GM19351 (cell line): ENCODE measurements at regions not wholly inside any gene's neighbourhood (a gene's known extent, or its start where the extent isn't known, plus 50 kb on each side); places are given as distances from the start of the nearest gene placed in this dataset.

Source experiments
- ATAC-seq: cut with Tn5 transposase; IDR thresholded peaks from one replicate; pipeline ENCODE4 v1.9.1; 2021; ENCODE audit warnings: mild to moderate bottlenecking, moderate library complexity; ENCODE audit not compliant: unreplicated experiment

DNA sequence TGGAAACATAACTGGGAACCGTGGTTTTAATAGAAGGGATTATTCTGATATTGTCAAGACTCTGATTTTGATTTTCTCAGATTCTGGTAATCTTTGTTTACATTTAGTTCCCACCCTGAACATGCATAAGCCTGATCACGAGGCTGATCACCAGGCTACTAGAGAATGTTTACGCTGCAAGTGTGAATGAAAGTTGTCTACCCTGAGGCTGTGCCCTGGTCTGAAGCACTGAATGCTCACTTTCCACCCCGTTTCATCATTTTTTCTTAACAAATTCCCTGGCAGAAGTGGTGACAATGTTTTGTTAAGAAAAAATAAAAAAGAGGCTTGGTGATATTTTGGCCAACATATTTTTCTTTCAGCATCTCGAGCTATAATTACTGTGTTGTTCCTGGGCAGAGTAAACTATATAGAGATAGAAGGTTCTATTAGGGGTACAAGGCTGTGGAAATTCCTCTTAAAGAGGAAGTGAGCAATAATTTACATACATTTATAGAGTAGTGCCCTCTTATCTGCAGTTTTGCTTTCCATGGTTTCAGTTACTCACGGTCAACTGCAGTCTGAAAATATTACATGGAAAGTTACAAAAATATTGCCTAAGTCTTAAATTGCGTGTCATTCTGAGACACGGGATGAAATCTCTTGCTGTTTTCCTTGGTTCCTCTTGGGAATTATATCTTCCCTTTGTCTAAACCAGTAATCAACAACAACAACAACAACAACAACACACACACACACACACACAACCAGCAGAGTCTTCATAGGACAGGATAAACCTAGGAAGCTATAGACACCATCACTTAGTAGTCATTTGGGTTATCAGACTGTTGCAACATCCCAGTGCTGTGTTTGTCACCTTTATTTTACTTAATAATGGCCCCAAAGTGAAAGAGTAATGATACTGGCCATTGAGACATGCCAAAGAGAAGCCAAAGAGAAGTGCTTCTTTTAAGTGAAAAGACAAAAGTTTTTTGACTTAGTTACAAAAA is 566.6 kb upstream of the CITED2 start:
- peak; percentile 95 for ATAC-seq

- peak; percentile 35 for ATAC-seq
These were observed 564.9 kb upstream of the CITED2 start for GRCh38 chr6:139939189-139939979.

- ATAC-seq = no peak
These were observed 558.2 kb upstream of the CITED2 start for GRCh38 chr6:139932671-139933070.

- no peak for ATAC-seq
These were observed 557.3 kb upstream of the CITED2 start for GRCh38 chr6:139931747-139932146.

DNA sequence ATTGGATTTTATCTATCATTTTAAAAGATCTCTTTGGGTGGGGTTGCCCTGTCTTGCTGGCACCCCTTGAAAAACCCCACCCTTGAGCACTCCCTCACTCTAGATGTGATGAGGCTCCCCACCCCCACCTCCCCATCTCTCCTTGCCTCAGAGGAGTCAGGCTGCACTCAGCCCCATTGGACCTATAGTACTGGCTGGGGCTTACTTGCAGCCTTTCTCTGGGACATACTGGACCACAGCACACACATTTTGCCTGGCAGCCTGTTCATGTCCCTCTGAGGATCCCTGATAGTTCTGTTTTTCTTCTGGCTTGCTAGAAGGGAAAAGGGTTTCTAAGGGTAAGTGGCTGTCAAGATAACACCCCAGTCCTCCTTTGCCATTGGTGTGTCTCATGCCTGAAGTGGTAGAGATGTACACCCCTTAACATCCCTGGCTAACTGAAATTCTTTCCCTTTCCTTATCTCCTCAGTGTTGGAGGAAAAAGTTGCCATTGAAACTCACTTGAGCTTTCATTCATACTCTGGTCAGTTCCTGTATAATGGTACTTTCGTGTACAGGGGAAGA is 553.4 kb upstream of the CITED2 start:
- ATAC-seq = no peak

- no peak for ATAC-seq
These were observed 552.8 kb upstream of the CITED2 start for GRCh38 chr6:139927236-139927635.

GRCh38 chr6:139926711-139927110 is 552.3 kb upstream of the CITED2 start:
- peak; percentile 60 for ATAC-seq

- ATAC-seq = no peak
These were observed 551.6 kb upstream of the CITED2 start for GRCh38 chr6:139925894-139926641.

DNA sequence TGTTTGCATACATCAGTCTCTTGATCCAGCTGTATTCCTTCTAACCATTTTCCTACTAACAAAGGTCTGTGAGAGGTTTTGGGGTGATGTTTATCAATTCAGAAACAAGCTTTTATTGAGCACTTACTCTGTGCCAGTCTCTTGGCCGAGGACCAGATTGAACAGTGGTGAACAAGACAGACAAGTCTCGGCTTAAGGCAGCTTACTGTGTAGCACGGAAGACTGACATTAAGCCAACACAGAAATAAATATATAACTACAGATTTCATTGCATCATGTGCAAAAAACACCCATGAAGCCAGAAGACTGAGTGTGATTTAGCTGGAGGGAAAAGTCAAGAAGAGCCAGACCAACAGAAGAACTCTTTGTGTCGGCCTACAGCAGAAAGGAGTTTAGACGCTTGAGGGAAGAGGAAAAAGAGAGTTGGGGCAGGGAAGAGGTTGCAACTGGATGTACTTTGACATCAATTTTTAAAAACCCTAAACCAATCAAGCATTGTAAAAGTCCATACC is 549.6 kb upstream of the CITED2 start:
- no peak for ATAC-seq

- ATAC-seq = no peak
These were observed 547.8 kb upstream of the CITED2 start for GRCh38 chr6:139922236-139922635.

DNA sequence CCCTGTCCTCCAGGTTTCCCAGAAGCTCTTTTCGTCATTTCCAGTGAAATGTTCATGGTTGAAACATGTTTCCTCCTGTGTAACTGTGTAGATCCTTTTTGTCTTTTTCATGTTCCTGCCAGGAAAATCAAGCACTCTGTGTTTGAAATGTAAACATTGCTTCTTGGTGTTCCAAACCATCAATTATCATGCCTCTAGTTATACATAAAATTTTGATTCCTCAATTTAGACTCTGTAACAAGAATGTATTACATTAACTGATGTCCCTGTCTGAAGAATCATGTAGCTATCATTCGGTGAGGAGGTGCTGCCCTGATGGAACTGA is 546.3 kb upstream of the CITED2 start:
- no peak for ATAC-seq

GRCh38 chr6:139920027-139920775 is 545.8 kb upstream of the CITED2 start:
- no peak for ATAC-seq

- ATAC-seq = no peak
These were observed 544.9 kb upstream of the CITED2 start for GRCh38 chr6:139919107-139920026.

GRCh38 chr6:139917951-139918630 is 543.6 kb upstream of the CITED2 start:
- ATAC-seq = no peak

GRCh38 chr6:139914910-139915309 is 540.5 kb upstream of the CITED2 start:
- no peak for ATAC-seq

- no peak for ATAC-seq
These were observed 538.4 kb upstream of the CITED2 start for GRCh38 chr6:139912735-139913400.

GRCh38 chr6:139909992-139910391 is 535.5 kb upstream of the CITED2 start:
- no peak for ATAC-seq
